ENCODE measurements at regions not wholly inside any gene's neighbourhood (a gene's known extent, or its start where the extent isn't known, plus 50 kb on each side); places are given as distances from the start of the nearest gene placed in this dataset.

DNA sequence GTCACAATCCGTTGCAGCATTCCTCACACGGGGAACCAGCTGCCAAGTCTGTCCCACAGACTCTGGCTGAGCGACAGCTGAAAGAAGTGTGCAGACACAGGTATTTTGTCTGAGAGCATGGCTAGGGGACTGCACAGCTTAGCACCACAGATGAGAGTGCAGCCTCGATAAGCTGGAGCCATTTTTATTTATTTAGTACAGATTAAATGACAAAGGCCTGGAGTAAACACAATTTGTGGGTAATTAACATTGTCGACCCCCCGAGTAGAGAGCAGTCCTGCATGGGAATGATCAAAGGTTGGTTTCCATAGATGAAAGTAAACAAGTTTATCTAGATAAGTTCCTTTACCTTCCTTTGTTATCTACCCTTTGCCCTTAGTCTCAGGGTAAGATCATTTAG, 836.2 kb downstream of the DACH1 start:
- Histone ChIP-seq H3K36me3 (ENCODE audit: low read depth) (no peaks in the 10 kb centered on the region), H3K9me3 (ENCODE audit: severe bottlenecking) (no peaks in the 10 kb centered on the region), H3K4me3 (ENCODE audit: severe bottlenecking) (no peak overlapping the region), H3K4me1 (ENCODE audit: insufficient read depth, poor library complexity, severe bottlenecking) (no peaks in the 10 kb centered on the region), H3K27ac (ENCODE audit: poor library complexity, severe bottlenecking) (no peak overlapping the region), H3K27me3 (ENCODE audit: insufficient read depth, poor library complexity, severe bottlenecking) (no peaks in the 10 kb centered on the region)
- TF ChIP-seq, protein P1, sequence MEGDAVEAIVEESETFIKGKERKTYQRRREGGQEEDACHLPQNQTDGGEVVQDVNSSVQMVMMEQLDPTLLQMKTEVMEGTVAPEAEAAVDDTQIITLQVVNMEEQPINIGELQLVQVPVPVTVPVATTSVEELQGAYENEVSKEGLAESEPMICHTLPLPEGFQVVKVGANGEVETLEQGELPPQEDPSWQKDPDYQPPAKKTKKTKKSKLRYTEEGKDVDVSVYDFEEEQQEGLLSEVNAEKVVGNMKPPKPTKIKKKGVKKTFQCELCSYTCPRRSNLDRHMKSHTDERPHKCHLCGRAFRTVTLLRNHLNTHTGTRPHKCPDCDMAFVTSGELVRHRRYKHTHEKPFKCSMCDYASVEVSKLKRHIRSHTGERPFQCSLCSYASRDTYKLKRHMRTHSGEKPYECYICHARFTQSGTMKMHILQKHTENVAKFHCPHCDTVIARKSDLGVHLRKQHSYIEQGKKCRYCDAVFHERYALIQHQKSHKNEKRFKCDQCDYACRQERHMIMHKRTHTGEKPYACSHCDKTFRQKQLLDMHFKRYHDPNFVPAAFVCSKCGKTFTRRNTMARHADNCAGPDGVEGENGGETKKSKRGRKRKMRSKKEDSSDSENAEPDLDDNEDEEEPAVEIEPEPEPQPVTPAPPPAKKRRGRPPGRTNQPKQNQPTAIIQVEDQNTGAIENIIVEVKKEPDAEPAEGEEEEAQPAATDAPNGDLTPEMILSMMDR (IDR thresholded peaks at IDR 0.05; ENCODE audit: poor library complexity, severe bottlenecking), result no peak
- DNase-seq (ENCODE audit: low spot score) (no peak), ATAC-seq (ENCODE audit: low read depth) (no peak)

DNA sequence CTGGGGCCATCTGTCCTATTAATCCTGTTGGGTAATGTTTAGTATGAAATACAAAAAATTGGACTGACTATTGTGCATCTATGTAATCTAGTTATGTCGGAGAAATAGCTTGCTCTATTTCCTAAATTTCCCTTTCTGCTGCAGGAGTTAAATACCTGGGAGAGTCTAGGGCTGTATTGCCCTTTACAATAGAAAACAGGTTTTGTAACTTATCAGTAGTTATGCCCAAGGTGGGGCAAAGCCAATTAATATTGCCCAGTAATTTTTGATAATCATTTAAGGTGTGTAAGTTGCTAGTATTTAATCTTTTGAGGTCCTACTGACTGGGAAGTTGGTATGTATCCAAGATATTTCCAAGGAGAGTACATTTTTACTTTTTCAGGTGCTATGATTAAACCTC, 838.1 kb downstream of the DACH1 start:
- no peak overlapping the region for H3K4me3 ChIP-seq (ENCODE audit: severe bottlenecking)
- TF ChIP-seq, protein P1 (IDR thresholded peaks at IDR 0.05; ENCODE audit: poor library complexity, severe bottlenecking), result no peak
- ATAC-seq (ENCODE audit: low read depth) (no peak), DNase-seq (ENCODE audit: low spot score) (no peak)
- no peak overlapping the region for H3K27ac ChIP-seq (ENCODE audit: poor library complexity, severe bottlenecking)
- no peaks in the 10 kb centered on the region for H3K9me3 ChIP-seq (ENCODE audit: severe bottlenecking)
- H3K4me1 ChIP-seq (ENCODE audit: insufficient read depth, poor library complexity, severe bottlenecking), result no peaks in the 10 kb centered on the region
- no peaks in the 10 kb centered on the region for H3K27me3 ChIP-seq (ENCODE audit: insufficient read depth, poor library complexity, severe bottlenecking)
- H3K36me3 ChIP-seq (ENCODE audit: low read depth), result no peaks in the 10 kb centered on the region

DNA sequence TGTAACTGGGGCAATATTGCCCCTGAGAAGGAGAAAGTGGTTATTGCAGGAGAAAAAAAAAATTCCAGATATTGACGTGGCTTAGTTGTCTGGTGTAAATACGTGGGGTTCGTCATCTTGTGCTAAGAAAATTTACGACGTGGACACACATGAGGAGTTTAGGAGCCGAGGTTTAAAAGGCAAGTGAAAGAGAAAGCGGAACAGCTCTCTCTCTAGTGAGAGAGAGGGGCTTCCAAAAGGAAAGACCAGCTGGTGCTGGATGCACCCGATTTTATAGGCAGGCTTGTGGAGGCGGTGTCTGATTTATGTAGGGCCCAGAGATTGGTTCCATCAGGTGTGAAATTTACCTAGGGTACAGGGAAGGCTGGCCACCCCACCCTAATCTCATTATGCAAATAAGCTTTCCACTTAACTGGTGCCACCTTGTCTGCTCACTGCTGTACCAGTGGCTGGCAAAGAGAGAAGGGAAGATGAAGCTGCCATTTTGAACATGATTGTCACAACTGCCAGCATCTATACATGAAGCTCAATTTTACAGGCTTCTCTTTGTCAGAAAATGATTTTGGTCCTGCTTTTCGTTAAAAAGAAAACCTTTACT, 845.1 kb downstream of the DACH1 start:
- DNase-seq (ENCODE audit: low spot score) (no peak), ATAC-seq (ENCODE audit: low read depth) (no peak)
- TF ChIP-seq, protein P1 (IDR thresholded peaks at IDR 0.05; ENCODE audit: poor library complexity, severe bottlenecking), result no peak

DNA sequence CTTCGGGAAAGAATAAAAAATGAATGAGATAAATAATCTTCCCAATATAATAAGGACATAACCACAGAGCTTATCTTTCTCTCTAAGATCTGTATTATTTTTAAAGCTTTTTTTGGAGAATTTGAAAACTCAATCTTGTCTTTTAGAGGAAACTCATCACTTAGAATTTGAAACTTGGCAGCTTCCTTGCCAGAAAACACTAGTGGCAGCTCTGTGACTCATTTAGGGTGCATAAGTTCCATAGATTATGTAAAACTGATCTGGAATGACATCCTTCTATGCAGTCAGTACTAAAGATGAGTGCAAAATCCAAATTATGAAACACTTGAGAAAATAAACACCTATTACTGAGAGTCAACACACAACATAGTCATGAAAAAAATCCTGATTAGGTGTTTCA, 848.0 kb downstream of the DACH1 start:
- ATAC-seq (ENCODE audit: low read depth), result no peak
- Histone ChIP-seq H3K27ac (ENCODE audit: poor library complexity, severe bottlenecking) (no peak overlapping the region), H3K27me3 (ENCODE audit: insufficient read depth, poor library complexity, severe bottlenecking) (peaks cover 3% of the 10 kb centered on the region), H3K36me3 (ENCODE audit: low read depth) (no peaks in the 10 kb centered on the region), H3K4me1 (ENCODE audit: insufficient read depth, poor library complexity, severe bottlenecking) (no peaks in the 10 kb centered on the region), H3K9me3 (ENCODE audit: severe bottlenecking) (no peaks in the 10 kb centered on the region), H3K4me3 (ENCODE audit: severe bottlenecking) (no peak overlapping the region)
- DNase-seq (ENCODE audit: low spot score), result no peak
- TF ChIP-seq, protein P1 (IDR thresholded peaks at IDR 0.05; ENCODE audit: poor library complexity, severe bottlenecking), result no peak

More for the DNA sequence above, 845.1 kb downstream of the DACH1 start:
- no peaks in the 10 kb centered on the region for H3K9me3 ChIP-seq (ENCODE audit: severe bottlenecking)
- H3K27ac ChIP-seq (ENCODE audit: poor library complexity, severe bottlenecking), result no peak overlapping the region
- H3K4me1 ChIP-seq (ENCODE audit: insufficient read depth, poor library complexity, severe bottlenecking), result no peaks in the 10 kb centered on the region
- peaks cover 3% of the 10 kb centered on the region for H3K27me3 ChIP-seq (ENCODE audit: insufficient read depth, poor library complexity, severe bottlenecking)
- no peaks in the 10 kb centered on the region for H3K36me3 ChIP-seq (ENCODE audit: low read depth)
- no peak overlapping the region for H3K4me3 ChIP-seq (ENCODE audit: severe bottlenecking)

DNA sequence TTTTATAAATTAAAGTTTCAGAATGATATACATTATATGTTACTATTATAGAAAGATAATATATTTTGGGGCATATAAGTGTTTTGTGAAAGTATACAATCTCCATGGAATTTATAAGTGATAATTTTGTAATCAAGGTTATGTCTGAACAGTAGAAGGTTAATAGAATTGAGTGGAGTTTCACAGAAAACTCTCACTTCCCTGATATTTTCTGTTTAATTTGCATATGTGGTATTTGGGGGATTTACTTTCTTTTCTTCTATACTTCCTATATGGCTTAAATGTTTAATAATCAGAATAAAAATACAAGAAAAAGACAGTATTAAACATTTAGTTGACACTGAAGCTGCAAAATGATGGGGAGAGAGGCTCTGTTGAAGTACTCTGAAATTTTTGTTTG, 848.5 kb downstream of the DACH1 start:
- Histone ChIP-seq H3K4me1 (ENCODE audit: insufficient read depth, poor library complexity, severe bottlenecking) (no peaks in the 10 kb centered on the region), H3K9me3 (ENCODE audit: severe bottlenecking) (no peaks in the 10 kb centered on the region), H3K4me3 (ENCODE audit: severe bottlenecking) (no peak overlapping the region), H3K36me3 (ENCODE audit: low read depth) (no peaks in the 10 kb centered on the region), H3K27ac (ENCODE audit: poor library complexity, severe bottlenecking) (no peak overlapping the region), H3K27me3 (ENCODE audit: insufficient read depth, poor library complexity, severe bottlenecking) (peaks cover 3% of the 10 kb centered on the region)
- ATAC-seq (ENCODE audit: low read depth) (no peak), DNase-seq (ENCODE audit: low spot score) (no peak)
- TF ChIP-seq, protein P1 (IDR thresholded peaks at IDR 0.05; ENCODE audit: poor library complexity, severe bottlenecking), result no peak
